ENCODE measurements at regions not wholly inside any gene's neighbourhood (a gene's known extent, or its start where the extent isn't known, plus 50 kb on each side); places are given as distances from the start of the nearest gene placed in this dataset.

DNA sequence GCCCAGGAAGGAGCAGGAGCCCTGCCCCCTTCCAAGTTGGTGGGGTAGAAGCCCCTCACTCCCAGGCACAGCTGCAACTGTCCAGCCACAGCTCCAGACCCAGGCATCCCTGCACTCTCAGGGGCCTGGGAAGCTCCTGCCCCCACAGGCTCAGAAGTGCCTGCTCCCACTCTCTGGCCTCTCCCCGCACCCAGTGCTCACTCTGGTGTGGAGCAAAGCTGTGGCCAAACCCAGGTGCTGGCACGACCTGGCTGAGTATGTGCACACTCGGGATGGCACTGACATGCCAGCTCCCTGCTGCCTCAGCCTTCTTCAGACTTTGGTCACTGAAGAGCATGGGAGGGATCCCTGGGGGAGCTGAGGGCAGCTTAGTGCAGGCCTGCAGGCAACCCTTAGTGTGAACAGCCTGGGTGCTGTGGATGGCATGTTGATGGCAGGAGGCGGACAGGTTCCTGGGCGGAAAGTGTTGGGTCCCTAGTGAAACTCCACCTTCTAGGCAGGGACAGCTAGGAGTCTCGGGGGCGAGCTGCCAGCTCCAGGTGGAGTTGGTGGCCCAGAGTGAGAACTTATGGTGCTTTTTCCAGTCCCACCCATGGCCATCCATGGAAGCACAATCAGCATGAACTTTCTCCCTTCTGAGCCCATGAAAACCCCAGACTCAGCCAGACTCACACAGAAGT lies 489.2 kb upstream of the ROBO2 start:
- TF ChIP-seq, protein P1, sequence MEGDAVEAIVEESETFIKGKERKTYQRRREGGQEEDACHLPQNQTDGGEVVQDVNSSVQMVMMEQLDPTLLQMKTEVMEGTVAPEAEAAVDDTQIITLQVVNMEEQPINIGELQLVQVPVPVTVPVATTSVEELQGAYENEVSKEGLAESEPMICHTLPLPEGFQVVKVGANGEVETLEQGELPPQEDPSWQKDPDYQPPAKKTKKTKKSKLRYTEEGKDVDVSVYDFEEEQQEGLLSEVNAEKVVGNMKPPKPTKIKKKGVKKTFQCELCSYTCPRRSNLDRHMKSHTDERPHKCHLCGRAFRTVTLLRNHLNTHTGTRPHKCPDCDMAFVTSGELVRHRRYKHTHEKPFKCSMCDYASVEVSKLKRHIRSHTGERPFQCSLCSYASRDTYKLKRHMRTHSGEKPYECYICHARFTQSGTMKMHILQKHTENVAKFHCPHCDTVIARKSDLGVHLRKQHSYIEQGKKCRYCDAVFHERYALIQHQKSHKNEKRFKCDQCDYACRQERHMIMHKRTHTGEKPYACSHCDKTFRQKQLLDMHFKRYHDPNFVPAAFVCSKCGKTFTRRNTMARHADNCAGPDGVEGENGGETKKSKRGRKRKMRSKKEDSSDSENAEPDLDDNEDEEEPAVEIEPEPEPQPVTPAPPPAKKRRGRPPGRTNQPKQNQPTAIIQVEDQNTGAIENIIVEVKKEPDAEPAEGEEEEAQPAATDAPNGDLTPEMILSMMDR (IDR thresholded peaks at IDR 0.05), result no peak
- no peak for TF ChIP-seq ZFX (IDR thresholded peaks at IDR 0.05; ENCODE audit: borderline replicate concordance)
